ENCODE measurements at regions not wholly inside any gene's neighbourhood (a gene's known extent, or its start where the extent isn't known, plus 50 kb on each side); places are given as distances from the start of the nearest gene placed in this dataset.
"Not testable (repeated sequence)": the region's sequence is repeated elsewhere in the genome, so short reads cannot be mapped to it uniquely, and the experiment has no call there.

DNA sequence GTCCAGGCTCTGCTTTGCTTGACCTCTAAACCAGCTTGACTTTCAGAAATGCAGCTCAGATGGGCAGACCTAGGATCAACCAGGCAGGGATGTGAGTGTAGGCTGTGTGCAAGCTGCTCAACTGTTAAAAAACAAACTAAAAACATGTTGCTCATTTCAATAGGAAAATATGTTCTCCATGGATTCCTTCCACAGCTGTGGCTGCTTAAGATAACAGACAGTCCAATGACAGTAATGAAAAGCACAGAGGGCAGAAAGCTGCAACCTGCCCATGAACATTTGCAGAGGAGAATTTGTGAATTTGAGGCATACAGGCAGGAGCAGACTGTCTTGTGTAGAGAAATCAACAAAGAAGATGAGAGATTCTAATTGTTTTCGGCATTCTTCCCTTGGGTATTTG lies 534.2 kb downstream of the CCSER2 start:
- DNase-seq = no peak

DNA sequence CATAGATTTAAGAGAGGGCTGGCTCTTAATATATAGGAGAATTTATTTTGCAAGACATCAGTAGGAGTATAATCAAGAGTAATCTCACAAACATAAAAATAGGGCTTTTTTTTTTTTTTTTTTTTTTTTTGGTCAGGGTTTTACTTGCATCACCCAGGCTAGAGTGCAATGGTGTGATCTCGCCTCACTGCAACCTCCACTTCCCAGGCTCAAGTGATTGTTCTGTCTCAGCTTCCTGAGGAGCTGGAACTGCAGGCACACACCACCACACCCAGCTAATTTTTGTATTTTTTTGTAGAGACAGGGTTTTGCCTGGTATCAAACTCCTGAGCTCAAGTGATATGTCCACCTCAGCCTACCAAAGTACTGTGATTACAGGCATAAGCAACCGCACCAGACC lies 535.3 kb downstream of the CCSER2 start:
- DNase-seq = no peak

DNA sequence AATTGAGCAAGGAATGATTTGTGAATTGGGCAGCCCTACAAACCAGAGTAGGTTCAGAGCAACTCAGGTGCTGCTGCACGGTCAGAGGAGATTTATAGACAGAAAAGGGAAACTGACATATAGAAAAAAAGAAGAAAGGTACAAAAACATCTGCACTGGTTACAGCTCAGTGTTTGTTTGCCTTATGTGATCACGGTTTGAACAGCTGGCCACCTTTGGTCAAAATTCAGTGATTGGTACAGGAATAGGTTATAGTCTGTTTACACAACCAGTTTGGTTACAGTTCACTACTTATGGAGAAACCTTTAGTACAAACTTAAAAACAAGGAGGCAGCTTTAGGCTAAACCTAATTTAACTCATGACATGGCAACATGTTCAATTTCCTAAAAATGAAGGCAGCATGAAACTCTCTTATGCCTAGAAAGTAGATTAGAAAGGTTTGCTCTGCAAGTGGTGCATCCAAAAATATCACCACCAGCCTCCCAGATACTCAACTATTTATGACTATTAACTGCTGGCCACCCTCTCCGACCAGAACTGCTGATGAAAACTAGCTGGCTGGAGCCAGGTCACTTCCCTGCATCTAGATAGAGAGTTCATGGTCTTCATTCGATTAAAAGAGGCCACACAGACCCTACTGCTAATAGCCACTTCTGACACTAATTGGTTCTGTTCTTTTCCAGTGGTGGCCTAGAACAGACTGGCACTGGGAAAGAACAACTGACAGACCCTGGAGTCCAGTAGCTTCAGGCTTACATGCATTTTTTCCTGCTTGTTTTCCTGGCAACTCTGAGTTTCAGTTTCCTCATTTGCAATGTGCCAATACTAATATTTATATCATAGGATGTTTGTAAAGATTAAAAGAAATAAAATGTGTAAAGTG lies 548.0 kb downstream of the CCSER2 start:
- DNase-seq = no peak

DNA sequence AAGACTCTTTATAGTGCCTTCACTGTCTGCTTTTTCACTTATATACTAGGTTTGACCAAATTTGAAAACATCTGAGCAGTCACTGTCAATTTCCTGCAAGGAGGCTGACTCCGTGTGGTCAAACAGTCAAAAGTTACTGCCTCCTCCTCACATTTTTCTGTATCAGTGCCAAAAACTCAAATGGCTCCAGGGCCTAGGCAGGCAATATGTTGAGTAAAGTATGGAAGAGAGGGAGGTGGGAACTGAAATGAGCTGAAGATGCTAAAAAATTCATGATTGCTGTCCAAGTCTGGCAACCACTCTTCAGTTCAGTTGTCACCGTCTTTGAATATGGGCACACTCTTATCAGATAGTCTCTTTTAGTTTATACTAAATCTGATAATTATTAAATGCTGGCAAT lies 551.6 kb downstream of the CCSER2 start:
- no peak for DNase-seq

DNA sequence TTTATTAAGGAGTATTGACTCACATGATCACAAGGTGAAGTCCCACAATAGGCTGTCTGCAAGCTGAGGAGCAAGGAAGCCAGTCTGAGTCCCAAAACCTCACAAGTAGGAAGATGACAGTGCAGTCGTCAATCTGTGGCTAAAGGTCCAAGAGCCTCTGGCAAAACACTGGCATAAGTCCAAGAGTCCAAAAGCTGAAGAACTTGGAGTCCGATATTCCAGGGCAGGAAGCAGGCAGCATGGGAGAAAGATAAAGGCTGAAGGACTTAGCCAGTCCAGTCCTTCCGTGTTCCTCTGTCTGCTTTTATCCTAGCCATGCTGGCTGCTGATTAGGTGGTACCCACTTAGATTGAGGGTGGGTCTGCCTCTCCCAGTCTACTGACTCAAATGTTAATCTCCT lies 553.3 kb downstream of the CCSER2 start:
- not testable (repeated sequence) for DNase-seq

DNA sequence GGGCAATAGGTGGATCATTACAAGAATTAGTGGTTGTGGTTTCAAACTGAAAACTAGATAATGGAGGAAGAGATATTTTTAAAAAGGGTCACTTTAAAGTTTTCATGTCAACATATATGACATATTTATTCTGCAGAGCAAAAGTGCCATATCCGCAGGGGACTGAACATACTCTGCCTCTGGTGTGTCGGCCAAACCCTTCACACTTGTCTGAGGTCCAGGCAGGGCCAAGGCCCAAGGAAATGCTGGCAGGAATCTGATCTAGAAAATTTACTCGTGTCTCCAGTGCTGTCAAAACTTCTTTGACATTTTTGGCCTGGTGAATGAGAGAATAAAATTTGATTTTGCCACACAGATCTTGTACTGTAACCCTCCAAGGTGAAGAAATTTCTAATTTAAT lies 562.3 kb downstream of the CCSER2 start:
- no peak for DNase-seq

DNA sequence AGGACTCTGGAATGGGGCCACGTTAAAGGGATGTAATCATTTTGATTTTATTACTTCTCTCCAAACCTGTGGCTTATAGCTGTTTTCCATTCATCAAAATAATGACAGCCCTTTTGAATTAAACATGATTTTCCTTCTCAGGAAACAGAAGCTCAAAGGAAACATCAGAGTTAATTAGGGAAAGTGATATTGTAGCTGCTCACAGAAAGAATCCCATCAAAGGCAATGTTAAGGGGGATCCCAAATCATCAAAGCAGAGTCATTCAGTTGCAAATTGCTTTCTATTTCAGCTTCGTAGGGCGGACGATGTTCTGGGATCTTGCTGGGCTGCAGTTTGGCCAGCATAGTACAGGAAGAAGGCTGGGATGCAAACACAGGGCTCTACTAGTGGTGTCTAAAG lies 563.2 kb downstream of the CCSER2 start:
- no peak for DNase-seq

DNA sequence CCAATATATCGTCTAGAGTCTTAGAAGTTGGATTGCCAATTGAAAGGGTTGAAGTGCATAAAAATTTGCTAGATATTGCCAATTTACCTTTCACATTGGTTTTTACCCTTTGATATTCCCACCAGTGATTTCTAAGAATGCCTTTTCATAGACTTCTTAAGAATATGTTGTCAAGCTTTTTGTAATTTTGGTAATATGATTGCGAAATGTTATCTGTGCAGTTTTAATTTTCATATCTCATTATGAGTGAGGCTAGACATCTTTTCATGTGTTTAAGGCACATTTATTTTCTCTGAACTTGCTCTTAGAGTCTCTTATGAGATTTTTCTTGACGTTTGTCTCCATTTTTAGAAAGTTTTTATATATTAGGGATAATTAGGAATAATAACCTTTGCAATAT lies 567.2 kb downstream of the CCSER2 start:
- DNase-seq = no peak

DNA sequence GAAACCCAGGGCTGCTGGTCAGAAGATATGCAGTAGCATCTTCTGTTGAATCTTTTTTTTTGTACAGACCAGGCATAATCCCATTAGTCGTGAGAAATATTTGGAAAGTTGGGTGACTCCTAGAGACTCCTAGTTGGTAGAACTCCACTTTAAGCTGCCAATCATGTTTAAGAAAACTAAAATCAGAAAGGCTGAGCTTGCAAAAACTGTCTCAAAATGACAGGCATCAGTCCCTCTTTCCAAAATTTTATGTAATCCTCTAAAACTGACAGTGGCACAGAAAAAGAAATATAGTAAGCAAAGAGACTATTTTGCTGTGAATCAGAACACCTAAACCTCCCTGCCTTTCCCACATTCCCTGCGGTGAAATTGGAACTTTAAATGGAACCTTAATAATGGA lies 568.5 kb downstream of the CCSER2 start:
- DNase-seq = no peak

DNA sequence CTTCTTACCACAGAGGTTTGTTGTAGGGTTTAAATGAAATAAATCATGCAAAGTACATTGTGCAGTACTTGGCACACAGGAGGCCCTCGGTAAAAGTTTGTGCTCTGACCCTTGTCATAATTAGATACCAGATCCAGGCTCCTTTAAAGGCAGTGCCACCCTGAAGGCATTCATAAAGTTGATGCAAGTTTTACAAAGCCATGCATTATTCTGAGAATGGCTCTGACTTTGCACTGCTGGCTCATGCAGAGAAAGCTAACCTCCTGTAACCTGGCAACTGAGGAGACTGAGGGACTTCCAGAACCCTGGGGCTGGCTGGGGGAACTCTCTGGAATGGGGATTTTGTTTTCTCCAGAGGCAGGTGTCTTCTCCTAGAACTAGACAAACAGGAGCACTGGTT lies 570.9 kb downstream of the CCSER2 start:
- DNase-seq = no peak

DNA sequence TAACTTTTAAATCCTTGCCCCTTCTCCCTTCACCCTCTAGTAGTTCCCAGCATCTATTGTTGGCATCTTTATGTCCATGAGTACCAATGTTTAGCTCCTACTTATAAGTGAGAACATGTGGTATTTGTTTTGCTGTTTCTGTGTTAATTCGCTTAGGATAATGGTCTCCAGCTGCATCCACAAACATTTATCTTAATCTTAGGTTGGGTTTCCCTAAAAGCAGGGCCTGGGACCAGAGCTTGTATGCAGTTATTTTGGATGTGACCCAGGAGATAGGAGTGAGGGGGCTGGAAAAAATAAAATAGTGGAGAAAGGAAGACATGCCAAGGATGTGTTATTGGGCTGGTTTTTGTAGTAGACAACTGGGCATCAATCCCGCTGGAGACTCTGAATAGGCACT lies 571.8 kb downstream of the CCSER2 start:
- DNase-seq = no peak

DNA sequence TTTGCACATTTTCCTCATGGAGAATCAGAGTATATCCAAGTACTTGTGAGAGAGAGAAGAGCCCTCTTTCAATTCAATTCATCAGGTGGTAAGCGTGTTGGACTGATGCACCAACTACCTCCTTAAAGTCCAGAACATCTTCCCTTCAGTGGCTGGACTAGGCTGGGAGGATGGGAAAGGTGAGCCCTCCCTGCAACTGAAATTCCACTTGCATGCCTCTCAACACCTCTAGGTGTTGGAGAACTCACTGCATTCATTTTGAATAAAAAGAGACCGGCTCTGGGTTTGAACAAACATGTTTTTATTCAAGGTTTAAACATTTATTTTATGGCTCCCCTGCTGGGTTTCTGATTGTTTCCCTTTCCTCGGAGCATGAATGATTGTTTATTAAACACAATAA lies 573.5 kb downstream of the CCSER2 start:
- no peak for DNase-seq

DNA sequence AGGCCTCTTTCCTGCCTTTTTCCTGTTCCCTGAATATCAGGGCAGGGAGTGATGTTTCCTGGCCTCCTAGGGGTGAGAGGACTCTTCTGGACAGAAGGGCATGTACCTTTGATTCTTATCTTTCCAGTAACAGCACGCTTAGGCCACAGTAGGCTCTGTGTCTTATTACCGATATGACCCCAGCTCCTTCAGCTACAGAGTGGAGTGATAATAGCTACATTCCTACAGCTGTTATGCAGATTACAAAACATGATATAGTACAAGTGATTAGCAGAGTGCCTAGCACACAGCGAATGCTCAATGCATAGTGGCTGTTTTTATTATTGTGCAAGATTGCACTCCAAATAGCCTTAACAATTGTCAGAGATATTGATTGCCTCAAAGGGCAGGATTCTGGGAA lies 574.2 kb downstream of the CCSER2 start:
- DNase-seq = no peak

DNA sequence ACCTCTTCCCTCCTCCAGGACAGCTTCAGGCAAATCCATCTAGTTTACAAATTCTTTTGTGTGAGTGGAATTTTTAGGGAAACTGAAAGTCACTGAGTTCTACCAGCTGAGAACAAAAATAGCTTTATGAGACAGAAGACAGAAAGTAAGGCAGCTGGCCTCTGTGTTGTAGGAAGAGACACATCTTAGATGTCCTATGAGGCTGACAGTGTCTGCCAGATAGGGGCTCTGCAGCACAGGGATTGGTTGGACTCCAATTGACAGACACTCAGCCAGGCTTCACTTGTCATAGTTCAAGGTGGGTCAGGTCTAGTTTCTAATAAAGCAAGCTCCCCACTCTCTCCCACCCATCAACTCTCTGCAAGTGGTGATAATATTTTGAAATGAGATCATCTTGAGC lies 574.9 kb downstream of the CCSER2 start:
- no peak for DNase-seq

DNA sequence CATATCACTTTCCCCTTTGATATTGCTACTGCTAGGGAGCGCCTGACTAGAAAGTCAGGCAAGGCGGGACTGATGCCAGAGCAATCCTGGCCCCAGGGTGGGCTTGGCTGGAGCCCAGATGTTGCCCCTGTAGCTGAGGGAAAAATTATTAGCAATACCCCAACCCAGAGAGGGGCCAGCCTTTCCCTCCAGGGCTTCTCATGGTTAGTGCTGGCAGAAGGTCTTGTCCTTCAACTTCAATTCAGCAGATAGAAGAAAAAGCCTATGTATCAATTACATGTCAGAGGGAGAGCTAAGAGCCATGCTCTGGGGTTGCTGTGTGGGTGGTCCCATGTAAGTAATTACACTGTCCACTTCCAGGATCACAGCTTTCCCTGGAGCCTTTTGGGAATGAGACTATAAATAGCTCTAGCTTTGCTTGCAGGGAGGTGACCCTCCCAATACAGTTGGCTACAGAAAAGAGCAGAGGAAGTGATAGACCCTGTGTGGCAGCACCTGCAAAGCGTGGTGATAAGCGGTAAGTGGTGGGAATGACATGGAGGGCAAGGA lies 579.1 kb downstream of the CCSER2 start:
- no peak for DNase-seq

DNA sequence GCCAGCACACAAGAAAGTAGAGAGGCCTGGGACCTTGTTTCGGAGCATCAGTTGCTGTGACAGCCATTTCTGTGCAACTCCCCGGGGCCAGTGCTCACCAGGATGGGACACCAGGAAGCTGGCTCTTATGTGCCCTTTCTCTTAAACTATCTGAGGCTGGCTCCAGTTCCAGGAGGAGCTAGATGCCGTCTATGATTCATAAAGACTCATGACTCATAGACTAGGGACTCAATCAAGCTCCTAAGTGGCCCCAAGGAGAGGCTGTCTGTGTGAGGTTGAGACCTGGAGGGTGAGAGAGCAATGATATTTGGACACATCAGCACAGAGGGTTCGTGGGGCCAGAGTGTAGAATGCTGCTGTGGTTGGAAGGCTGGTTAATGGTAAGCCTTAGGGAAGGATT lies 580.1 kb downstream of the CCSER2 start:
- DNase-seq = no peak

DNA sequence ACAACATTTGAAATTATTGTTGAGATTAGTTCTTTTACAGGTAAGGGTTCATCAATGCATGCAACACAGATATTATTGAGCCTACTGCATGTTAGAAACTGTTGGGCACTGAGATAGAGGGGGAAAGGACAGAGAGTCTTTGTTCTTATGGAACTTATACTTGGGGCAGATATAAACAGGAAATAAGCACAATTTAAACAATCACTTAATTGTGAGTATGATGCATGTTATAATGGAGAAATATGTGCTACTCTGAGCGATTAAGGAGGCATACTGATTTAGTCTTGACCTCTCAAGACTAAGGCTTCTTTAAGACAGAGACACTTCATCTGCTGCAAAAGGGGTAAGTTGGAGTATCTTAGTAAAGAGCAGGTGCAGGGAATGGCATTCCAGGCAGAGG lies 593.3 kb downstream of the CCSER2 start:
- DNase-seq = no peak

DNA sequence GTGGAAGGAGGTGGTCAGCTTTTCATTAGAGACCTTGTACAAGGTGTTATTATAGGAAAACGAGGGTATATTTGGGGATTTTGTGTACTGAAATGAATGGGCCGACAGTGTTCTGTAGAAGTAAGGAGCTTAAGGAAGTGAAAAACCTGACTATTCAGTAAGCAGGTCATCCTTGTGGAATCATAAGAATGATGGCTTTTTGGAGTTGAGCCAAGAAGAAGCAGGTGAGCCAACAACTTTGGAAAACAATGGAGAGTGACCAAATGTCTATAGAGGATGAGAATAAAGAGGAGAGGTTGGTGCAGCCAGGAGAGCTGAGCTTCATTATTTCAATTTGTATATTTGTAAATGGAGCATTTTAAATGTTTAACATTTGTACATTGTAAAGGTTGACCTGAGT lies 595.7 kb downstream of the CCSER2 start:
- DNase-seq = no peak

DNA sequence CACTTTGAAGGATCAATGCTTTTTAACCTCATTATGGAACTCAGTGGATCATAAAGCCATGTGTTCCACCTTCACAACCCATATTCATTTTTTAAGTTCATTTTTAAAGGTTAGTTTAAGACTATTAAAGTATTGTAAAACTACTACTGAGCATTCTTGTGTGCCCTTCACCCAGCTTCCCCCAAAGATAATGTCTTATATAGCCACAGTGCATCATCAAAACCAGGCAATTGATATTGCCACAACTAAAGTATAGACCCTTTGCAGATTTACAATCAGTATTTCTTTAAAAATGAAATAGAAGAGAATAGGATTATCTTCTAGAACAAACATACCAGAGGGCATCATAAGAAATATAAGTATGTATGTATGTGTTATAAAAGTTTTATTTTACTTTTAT lies 597.1 kb downstream of the CCSER2 start:
- no peak for DNase-seq

DNA sequence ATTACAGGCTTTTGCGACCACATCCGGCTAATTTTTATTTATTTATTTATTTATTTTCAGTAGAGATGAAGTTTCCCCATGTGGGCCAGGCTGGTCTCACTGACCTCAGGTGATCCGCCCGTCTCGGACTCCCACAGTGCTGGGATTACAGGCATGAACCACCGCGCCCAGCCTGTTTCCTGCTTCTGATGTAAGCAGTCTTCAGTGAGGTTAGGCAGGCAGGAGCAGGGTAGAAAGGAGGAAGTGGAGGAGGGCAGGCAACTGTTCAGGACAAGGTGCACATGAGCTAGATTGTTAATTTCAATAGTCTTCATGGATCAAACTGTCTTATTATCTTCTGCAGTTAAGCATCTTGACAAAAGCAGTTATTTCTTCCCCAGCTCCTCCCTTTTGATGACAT lies 605.0 kb downstream of the CCSER2 start:
- DNase-seq = no peak

DNA sequence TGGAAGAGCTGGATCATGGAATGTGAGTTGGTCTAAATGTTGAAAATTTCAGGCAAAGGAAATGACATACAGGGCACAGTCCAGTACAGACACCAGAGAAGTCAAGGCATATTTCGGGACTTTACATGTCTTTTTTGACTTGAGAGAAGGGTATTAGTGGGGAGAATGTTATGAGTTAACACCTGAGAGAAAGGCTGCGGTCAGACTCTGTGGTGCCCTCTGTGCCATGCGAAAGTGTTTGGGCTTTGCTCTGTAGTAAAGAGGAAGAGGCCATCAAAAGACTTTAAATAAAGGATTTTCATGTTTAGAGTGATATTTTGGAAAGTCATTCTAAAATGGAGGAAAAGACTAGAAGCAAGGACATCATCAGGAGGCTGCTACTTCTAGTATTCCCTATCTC lies 607.4 kb downstream of the CCSER2 start:
- no peak for DNase-seq

DNA sequence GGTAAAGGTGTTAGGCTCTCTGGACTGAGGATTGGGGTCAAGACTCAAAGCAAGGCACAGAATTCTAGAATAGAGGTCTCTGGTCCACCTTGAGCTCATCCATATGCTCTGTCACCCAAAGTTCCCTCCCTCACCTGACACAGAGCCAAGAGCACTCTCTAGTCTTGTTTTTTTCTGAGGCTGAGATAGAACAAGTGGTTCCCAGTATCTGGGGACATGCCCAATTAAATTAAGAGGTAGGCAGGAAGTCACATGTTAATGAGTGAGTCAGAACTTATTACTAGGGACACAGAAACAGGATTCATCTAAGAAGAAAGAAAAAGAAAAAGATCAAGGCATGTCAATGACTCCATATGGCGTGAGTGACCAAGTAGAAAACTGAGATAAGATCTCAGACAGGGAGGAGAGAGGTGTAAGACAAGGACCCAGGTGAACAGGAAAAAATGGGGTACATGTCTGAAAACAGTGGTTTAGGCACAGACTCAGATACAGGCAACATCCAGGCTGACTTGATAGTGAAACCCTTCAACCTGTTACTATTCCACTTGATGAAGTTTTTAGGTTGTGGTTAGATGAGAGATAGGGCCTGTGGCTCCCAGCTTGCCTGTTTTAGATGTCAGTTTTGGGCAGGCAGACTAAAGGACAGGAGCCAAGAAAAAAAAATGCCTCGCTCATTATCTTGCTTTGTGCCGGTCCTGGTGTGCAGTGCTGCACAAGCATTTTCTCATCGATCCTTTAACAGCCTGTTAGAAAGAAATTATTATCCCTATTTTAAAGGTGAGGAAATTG lies 609.9 kb downstream of the CCSER2 start:
- DNase-seq = no peak

DNA sequence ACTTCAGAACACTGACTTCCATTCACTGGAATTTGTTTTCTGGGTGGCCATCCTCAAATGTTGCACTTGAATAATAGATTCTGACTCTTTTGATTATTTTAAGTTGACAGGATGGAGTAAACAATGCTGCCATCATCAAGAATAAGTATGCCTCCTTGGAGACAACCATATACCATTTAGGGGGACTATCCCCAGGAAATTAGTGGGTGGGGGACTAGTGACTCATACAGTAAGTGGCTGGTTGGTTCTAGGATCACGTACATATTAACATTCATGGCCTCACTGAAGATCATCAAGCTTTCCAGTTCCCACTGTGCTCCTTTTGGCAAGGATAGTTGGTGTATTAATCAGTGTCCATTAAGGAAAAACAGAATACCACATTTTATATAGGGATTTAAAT lies 615.2 kb downstream of the CCSER2 start:
- no peak for DNase-seq

DNA sequence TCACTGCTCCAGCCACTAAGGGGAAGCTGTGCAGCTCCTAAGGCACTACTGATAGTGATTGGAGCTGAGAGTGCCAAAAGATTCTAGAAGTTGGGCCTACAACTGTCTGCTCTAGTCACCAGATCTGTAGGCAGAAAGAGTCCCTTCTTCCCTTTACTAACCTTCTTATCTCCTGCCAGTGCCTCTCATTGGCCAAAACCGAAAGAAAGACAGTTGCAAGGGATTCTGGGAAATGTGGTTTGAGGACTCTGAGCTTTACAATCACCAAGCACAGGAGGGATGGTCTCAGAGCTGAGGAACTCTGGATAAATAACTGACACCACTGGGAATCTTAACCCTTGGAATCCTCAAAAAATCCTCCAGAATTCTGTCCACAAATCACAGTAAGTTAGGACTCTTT lies 615.8 kb downstream of the CCSER2 start:
- DNase-seq = no peak

Data from NCI-H524 (cell line).